HL-60 (cell line): ENCODE measurements at regions not wholly inside any gene's neighbourhood (a gene's known extent, or its start where the extent isn't known, plus 50 kb on each side); places are given as distances from the start of the nearest gene placed in this dataset.
A peak's percentile ranks its signal among the peaks of the same experiment; 100 is the strongest.
"Not testable (repeated sequence)": the region's sequence is repeated elsewhere in the genome, so short reads cannot be mapped to it uniquely, and the experiment has no call there.

ENCODE experiments used
- DNase-seq, 2 experiments: peaks; one replicate each; pipeline ENCODE4 v3.0.0-alpha.2; 2010 to 2020; ENCODE audit warnings: low read depth in 1 of 2, low spot score in 1 of 2
- H3K27ac ChIP-seq: fragments of 250-450 bp; sonication (Bioruptor Pico); replicated peaks from 2 replicates; pipeline ENCODE4 v1.5.1; 2020; ENCODE audit warnings: mild to moderate bottlenecking, moderate library complexity
- H3K27me3 ChIP-seq: fragments of 250-450 bp; sonication (Bioruptor Pico); 2 replicates; pipeline ENCODE4 v1.5.1; 2021; ENCODE audit warnings: mild to moderate bottlenecking, moderate library complexity; ENCODE audit not compliant: insufficient read depth, poor library complexity, severe bottlenecking
- H3K4me3 ChIP-seq: replicated peaks from 2 replicates; pipeline ENCODE4 v1.5.1; 2011; ENCODE audit warnings: mild to moderate bottlenecking, control low read depth, low read length; ENCODE audit not compliant: insufficient read depth
- CTCF ChIP-seq: IDR thresholded peaks from one replicate; pipeline ENCODE4 v1.5.1; 2011; ENCODE audit warnings: low read length, control low read depth, inconsistent platforms; ENCODE audit not compliant: insufficient read depth
- GABPA ChIP-seq: IDR thresholded peaks from 2 replicates; pipeline ENCODE4 v1.6.1; 2012; ENCODE audit warnings: low read depth
- POLR2AphosphoS5 ChIP-seq: IDR thresholded peaks from 2 replicates; pipeline ENCODE4 v1.6.1; 2012; ENCODE audit warnings: low read depth
- REST ChIP-seq: IDR thresholded peaks from 2 replicates; pipeline ENCODE4 v1.6.1; 2012; ENCODE audit warnings: low read depth; ENCODE audit not compliant: insufficient replicate concordance
- SPI1 ChIP-seq: IDR thresholded peaks from 2 replicates; pipeline ENCODE4 v1.6.1; 2012; ENCODE audit warnings: low read depth, mild to moderate bottlenecking, borderline replicate concordance

GRCh38 chr9:36503172-36504088 lies 69.3 kb upstream of the MELK start:
- no peak for TF ChIP-seq REST
- no peak for TF ChIP-seq SPI1
- no peak for TF ChIP-seq GABPA
- TF ChIP-seq POLR2AphosphoS5, result no peak
- TF ChIP-seq CTCF, result no peak
- Histone ChIP-seq H3K27ac (no peak overlapping the region), H3K4me3 (no peak overlapping the region), H3K27me3 (no peaks in the 10 kb centered on the region)
- DNase-seq, result no peak

- H3K27ac ChIP-seq, result no peak overlapping the region
These were observed 71.0 kb upstream of the MELK start for GRCh38 chr9:36501727-36502126.

GRCh38 chr9:36500931-36501330 lies 71.8 kb upstream of the MELK start:
- H3K4me3 ChIP-seq, H3K27ac ChIP-seq, DNase-seq, H3K27me3 ChIP-seq: not testable (repeated sequence)

More at GRCh38 chr9:36501727-36502126, 71.0 kb upstream of the MELK start:
- TF ChIP-seq CTCF (no peak), SPI1 (no peak), REST (no peak), POLR2AphosphoS5 (no peak), GABPA (no peak)
- Histone ChIP-seq H3K27me3 (no peaks in the 10 kb centered on the region), H3K4me3 (no peak overlapping the region)
- DNase-seq, result no peak

GRCh38 chr9:36499174-36499890 lies 73.4 kb upstream of the MELK start:
- H3K27me3 ChIP-seq, result no peaks in the 10 kb centered on the region
- H3K27ac ChIP-seq, result no peak overlapping the region
- TF ChIP-seq POLR2AphosphoS5 (no peak), REST (no peak), SPI1 (no peak), CTCF (no peak), GABPA (no peak)
- no peak for DNase-seq
- no peak overlapping the region for H3K4me3 ChIP-seq

GRCh38 chr9:36493564-36493963 lies 79.1 kb upstream of the MELK start:
- H3K27ac ChIP-seq, H3K4me3 ChIP-seq, H3K27me3 ChIP-seq: not testable (repeated sequence)
- DNase-seq, result peak in 1 of 2 experiments; percentile 36
